ENCODE measurements at regions not wholly inside any gene's neighbourhood (a gene's known extent, or its start where the extent isn't known, plus 50 kb on each side); places are given as distances from the start of the nearest gene placed in this dataset.

DNA sequence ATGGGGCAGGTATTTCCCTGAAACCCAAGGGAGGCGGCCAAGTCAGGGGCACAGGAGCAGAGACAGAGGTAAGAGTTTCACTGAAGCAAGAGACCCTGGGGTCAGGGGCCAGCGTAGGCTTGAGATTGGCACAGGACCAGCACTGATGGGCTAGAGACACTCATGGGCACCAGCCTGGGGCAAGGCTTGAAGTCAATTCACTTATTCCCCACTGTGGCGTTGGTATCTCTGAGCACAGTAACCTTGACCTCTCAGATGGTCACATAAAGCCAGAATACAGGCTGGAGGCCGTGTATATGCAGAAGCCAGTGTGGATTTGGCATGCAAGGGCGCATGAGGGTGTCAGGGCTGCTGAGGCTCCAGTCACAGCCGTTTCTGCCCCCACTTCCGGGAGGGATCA is 173.5 kb upstream of the GPR12 start:
- DNase-seq (ENCODE audit: low read depth) = no peak

GRCh38 chr13:26932465-26932864 is 171.9 kb upstream of the GPR12 start:
- no peak for DNase-seq (ENCODE audit: low read depth)

DNA sequence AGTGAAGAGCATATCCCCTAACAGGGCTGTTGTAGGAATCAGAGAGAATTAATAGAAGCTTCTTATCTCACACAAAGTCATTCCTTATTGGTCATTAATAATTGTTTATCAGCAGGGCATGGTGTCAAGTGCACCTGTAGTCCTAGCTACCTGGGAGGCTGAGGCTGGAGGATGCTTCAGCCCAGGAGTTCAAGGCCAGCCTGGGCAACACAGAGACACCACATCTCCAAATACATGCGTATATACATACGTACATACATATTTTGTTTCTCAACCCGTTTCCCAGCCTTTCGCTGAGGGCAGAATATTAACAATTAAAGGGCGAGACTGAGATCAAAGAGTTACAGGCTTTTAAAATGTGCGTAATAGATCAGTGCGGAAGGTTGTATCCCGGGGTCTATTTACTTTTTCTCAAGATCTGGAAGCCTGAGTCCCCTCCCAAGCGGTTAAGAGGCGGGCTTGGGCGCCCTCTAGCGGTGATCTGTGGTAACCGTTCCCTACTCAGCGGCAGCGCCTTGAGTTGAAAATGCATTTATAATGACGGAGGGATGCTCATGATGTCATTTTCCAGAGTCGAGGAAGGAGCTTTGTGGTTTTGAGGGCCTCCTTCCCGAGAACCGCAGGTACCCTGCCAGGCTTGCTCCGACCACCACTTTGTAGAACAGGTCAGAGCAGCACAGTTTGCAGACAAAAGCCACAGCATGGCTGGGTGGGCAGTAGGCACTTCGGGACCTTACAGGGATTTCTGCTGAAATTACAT is 169.6 kb upstream of the GPR12 start:
- DNase-seq (ENCODE audit: low read depth) = peak; percentile 59

GRCh38 chr13:26927511-26927910 is 166.9 kb upstream of the GPR12 start:
- DNase-seq (ENCODE audit: low read depth) = no peak

- DNase-seq (ENCODE audit: low read depth) = no peak
These were observed 165.8 kb upstream of the GPR12 start for GRCh38 chr13:26926371-26926770.

DNA sequence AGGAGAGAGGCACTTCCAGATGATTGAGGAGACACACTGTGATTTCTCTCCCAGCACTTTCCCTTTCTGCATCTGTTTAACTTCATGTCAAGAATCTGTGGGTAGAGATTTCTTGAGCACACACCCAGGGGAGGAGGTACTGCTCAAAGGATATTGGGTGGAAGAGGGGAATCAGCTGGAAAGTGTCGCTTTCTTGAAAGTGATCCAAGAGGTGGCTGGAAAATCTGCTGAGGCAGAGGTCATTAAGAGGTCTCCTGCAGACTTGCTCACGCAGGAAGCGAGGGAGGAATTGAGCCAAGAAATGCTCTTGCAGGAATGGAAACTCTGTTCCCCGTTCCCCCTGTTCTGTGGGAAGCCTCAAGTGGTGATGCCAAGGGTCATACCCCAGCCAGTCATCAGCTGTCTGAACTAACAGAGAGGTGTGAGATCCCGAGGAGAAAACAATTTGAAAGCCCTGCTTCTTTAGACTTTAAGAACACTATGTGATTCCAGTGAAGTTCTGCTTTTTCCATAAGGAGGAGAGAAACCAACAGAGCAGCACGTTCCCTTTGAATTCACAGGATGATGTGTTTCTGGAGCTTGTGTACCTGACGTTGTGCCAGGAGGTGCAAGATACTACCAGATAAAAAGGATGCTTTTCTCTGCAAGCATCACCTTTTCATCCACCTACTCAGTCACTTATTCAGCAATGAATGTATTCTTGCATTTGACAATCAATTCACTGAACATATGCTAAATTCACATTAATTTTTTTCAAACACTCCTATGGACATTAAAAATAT is 163.4 kb upstream of the GPR12 start:
- no peak for DNase-seq (ENCODE audit: low read depth)

GRCh38 chr13:26921918-26922317 is 161.3 kb upstream of the GPR12 start:
- DNase-seq (ENCODE audit: low read depth) = no peak

- no peak for DNase-seq (ENCODE audit: low read depth)
These were observed 160.2 kb upstream of the GPR12 start for GRCh38 chr13:26920614-26921355.

- no peak for DNase-seq (ENCODE audit: low read depth)
These were observed 159.1 kb upstream of the GPR12 start for GRCh38 chr13:26919732-26920131.

DNA sequence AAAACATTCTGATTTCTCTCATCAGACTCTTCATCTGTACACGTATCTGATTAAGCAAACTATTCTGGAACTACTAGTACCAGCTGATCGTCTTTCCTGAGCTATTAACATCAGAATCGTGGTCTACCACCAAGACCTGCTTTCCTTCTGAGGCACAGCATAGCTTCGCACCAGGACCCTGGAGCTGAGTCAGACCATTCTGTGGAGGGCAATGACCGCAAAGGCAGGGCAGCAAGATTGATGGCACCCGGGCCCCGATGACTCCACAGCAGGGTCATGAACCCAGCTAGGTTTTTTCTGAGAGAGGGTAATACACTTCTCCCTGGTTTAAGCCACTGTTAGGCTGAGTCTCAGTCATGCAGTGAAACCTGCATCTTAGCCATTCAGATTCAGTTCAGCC is 158.7 kb upstream of the GPR12 start:
- no peak for DNase-seq (ENCODE audit: low read depth)

GRCh38 chr13:26914624-26915023 is 154.0 kb upstream of the GPR12 start:
- no peak for DNase-seq (ENCODE audit: low read depth)

DNA sequence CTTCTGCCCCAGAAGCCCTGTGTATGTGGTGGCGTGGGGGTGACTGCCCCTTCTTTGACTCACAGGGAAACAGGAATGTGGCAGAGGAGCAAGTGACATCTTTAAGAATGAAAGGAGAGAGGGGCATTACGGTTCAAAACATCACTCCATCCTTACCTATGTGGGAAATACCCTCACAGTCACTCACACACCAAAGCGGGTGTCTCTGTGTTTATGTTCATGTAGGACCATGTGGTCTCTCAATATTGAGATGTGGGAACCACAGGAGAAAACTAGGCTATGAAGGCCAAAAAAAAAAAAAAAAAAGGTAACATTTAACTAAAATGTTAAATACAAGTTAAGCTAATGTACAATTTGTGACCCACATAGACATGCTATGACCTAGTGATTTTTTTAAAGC is 153.6 kb upstream of the GPR12 start:
- DNase-seq (ENCODE audit: low read depth) = no peak

GRCh38 chr13:26910754-26911465 is 150.3 kb upstream of the GPR12 start:
- DNase-seq (ENCODE audit: low read depth) = no peak

DNA sequence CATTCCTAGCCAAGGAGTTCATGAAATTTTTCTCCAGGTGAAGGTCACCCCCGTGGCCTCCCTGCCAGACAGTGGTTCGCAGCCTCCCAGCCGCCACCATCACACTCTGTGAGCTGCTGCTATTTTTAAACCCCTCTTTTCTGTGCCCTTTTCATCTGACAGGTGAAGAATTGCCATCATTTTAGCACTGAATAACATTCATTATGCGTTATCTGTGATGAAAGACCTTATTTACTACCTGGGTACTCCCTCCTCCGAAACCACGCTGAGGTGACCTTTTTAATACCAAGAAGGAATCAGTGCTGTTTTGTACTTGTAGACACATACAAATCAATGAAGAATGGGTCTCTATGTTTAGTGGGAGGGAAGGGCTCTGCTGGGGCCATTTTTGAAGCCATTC is 148.9 kb upstream of the GPR12 start:
- no peak for DNase-seq (ENCODE audit: low read depth)

DNA sequence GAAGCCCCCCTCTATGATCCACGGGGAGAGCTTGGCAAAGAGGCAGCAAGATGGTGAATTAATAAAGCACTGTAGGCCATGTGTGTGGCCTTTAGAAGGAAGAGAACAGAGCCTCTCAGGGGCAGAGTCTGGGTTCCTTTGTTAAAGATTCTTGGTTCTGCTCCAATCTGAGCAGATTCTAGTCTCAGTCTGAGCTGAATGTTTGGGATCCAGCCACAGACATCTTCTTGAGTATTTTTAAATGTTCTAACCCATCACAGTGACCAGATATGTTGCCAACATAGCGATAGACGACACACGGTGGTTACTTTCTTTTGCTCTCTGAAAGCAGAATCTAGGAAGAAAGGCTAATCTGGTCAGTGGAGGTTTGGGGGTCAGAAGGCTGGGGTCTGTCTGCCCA is 147.5 kb upstream of the GPR12 start:
- DNase-seq (ENCODE audit: low read depth) = no peak

DNA sequence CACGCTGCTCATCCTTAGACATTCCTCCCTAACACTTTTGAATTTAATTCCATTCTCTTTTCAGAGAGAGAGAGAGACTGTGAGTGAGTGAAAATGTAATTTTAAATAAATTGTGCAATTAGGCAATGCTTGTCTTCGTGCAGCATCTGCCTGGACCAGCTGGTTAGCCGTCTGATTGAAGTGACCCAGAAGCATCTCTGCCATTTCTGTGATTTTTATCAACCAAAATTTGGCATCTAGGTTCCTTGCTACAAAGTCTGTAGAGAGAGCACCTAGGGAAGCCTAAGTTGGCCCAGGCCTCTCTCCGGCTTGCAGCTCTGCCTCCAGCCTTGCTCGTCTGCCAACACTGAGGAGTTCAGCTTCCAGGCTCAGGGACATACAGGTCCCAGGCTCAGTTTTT is 138.6 kb upstream of the GPR12 start:
- no peak for DNase-seq (ENCODE audit: low read depth)

DNA sequence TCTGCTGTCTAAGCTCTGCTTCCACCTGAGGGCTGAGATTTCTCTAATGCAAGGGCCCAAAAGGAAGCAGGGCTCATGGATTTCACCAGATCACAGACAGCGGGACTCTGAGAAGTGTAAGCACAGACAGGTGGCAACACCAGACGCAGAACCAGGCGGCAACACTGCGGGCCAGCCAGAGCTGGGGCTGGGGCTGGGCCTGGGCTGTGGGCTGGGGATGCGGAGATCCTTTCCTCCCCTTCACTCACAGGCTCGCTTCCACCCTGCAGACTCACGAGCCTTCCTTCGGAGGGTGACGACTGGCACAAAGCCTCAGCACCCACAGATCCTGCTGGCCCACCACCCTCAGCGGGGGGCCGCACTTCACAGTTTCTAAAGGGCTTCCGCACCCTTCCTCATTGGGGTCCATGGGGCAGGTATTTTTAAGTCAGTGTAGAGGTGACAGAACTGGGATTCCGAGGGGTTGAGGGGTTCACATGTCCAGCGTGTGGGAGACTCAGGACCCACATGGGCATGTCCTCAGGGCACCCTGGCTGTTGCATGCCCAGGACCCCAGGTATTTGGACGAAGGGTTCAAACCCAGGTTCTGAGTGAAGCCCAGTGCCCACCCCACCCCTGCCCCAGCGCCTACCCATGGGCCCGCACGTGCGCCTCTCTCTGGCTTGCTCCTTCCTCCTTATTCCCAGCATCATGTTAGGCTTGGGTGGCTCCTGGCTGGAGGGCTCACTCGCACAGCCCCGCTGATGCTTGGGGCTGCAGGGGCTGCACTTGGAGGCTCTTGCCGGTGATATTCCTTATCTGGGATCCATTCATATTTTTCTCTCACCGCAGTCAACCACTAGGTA is 137.3 kb upstream of the GPR12 start:
- DNase-seq (ENCODE audit: low read depth) = no peak

DNA sequence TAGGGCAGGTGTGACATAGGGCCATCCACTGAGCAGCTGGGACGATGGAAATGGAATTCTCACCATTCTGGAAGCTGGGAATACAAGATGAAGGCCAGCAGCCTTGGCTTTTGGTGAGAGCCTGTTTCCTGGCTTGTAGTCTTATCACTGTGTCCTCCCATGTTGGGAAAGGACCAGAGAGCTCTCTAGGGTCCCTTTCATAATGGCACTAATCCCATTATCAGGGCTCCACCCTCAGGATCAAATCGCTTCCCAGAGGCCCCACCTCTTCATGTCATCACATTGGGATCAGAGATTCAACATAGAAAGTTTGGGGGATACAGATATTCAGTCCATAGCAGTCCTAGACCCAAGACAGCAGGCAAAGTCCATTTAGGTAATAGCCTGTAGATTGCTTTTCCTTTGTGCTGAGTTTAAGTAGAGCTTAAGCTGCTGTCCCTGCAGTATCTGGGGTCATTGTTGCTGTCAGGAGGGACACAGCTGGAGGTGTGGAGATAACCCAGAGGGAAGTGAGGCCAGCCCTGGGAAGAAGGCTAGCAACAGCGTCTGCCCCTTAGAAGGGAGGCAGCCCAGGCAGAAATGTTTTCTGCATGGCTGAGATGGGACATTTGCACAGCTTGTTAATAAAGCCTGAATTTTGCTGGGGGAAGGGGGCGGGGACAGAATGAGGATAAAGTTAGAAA is 136.5 kb upstream of the GPR12 start:
- no peak for DNase-seq (ENCODE audit: low read depth)

GRCh38 chr13:26895808-26896466 is 135.4 kb upstream of the GPR12 start:
- no peak for DNase-seq (ENCODE audit: low read depth)
